ENCODE measurements at regions not wholly inside any gene's neighbourhood (a gene's known extent, or its start where the extent isn't known, plus 50 kb on each side); places are given as distances from the start of the nearest gene placed in this dataset.

DNA sequence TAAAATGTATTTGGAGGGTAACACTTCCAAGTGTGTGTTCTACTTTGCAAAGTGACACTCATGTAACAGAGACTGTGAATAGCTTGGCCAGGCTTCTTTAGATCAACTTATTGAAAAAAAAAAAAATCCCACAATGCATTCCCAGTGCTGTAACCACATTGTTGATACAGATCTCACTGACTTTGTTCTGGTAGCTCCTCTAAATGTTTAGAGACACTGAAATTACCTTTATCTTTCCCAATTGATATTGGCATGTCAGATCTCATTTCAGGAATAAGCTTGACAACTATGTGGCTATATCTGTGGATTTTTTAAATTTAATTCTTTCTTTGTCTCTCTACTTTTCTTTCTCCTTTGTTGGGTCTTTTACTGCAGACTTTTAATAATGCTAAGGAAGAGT is 1018.9 kb upstream of the PRMT6 start:
- H3K9ac ChIP-seq (ENCODE audit: low read depth in 1 of 2, low read length in 2 of 2) = no peak overlapping the region
- no peak overlapping the region for H3K27ac ChIP-seq (ENCODE audit: low read depth in 1 of 2, low read length in 2 of 2)
- DNase-seq (ENCODE audit: low spot score) = no peak
- no peaks in the 10 kb centered on the region for H3K36me3 ChIP-seq (ENCODE audit: control insufficient read depth in 4 of 4, insufficient read depth in 3 of 4, low read depth in 1 of 4, low read length in 3 of 4)
- peaks cover 0 to 4% (median 3%) of the 10 kb centered on the region in 4 donors for H3K9me3 ChIP-seq (ENCODE audit: control insufficient read depth in 4 of 4, low read length in 3 of 4)
- H3K4me3 ChIP-seq (ENCODE audit: low read depth in 1 of 3, low read length in 3 of 3) = no peak overlapping the region
- H3K4me1 ChIP-seq (ENCODE audit: control insufficient read depth in 4 of 4, insufficient read depth in 4 of 4, low read length in 3 of 4) = no peaks in the 10 kb centered on the region
- H3K27me3 ChIP-seq (ENCODE audit: control insufficient read depth in 4 of 4, insufficient read depth in 4 of 4, low read length in 3 of 4) = no peaks in the 10 kb centered on the region
- TF ChIP-seq EGR1 (IDR thresholded peaks at IDR 0.05; ENCODE audit: low read depth in 2 of 2) (no peak), FOXA1 (IDR thresholded peaks at IDR 0.05) (no peak), TAF1 (conservative IDR thresholded peaks at IDR 0.05) (no peak), YY1 (IDR thresholded peaks at IDR 0.05) (no peak), HNF4A (conservative IDR thresholded peaks at IDR 0.05) (no peak)
- TF ChIP-seq, protein P1, sequence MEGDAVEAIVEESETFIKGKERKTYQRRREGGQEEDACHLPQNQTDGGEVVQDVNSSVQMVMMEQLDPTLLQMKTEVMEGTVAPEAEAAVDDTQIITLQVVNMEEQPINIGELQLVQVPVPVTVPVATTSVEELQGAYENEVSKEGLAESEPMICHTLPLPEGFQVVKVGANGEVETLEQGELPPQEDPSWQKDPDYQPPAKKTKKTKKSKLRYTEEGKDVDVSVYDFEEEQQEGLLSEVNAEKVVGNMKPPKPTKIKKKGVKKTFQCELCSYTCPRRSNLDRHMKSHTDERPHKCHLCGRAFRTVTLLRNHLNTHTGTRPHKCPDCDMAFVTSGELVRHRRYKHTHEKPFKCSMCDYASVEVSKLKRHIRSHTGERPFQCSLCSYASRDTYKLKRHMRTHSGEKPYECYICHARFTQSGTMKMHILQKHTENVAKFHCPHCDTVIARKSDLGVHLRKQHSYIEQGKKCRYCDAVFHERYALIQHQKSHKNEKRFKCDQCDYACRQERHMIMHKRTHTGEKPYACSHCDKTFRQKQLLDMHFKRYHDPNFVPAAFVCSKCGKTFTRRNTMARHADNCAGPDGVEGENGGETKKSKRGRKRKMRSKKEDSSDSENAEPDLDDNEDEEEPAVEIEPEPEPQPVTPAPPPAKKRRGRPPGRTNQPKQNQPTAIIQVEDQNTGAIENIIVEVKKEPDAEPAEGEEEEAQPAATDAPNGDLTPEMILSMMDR (IDR thresholded peaks at IDR 0.05; ENCODE audit: low read depth, low read length, missing input control) = no peak
- TF ChIP-seq, protein P2, sequence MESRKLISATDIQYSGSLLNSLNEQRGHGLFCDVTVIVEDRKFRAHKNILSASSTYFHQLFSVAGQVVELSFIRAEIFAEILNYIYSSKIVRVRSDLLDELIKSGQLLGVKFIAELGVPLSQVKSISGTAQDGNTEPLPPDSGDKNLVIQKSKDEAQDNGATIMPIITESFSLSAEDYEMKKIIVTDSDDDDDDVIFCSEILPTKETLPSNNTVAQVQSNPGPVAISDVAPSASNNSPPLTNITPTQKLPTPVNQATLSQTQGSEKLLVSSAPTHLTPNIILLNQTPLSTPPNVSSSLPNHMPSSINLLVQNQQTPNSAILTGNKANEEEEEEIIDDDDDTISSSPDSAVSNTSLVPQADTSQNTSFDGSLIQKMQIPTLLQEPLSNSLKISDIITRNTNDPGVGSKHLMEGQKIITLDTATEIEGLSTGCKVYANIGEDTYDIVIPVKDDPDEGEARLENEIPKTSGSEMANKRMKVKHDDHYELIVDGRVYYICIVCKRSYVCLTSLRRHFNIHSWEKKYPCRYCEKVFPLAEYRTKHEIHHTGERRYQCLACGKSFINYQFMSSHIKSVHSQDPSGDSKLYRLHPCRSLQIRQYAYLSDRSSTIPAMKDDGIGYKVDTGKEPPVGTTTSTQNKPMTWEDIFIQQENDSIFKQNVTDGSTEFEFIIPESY (IDR thresholded peaks at IDR 0.05) = no peak

DNA sequence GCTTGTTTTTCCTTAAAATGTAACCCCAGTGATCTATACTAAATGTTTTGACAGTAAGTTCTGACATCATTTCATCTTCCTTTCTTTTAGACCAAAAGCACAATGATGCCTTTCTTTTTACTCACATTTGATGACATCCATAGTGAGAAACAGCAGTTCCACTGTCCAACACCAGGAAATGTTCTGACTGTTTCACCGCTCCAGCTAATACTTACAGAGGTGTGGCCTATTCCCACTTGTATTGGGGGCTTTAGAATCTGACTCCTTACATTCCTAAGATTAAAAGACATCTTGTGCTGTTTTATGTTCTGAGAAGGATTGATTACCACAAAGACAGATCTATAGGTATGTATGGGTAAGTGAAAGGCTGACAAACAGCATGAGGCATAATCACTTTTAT is 1018.2 kb upstream of the PRMT6 start:
- TF ChIP-seq FOXA2 (IDR thresholded peaks at IDR 0.05) (no peak), HNF4A (conservative IDR thresholded peaks at IDR 0.05) (no peak), EGR1 (IDR thresholded peaks at IDR 0.05; ENCODE audit: low read depth in 2 of 2) (no peak), RXRA (IDR thresholded peaks at IDR 0.05) (no peak), NR2F2 (IDR thresholded peaks at IDR 0.05) (no peak), TAF1 (conservative IDR thresholded peaks at IDR 0.05) (no peak), RAD21 (IDR thresholded peaks at IDR 0.05) (no peak), JUND (IDR thresholded peaks at IDR 0.05) (no peak), FOXA1 (IDR thresholded peaks at IDR 0.05) (no peak), GABPA (IDR thresholded peaks at IDR 0.05 in 1 of 2, conservative IDR thresholded peaks at IDR 0.05 in 1 of 2) (no peak), SP1 (IDR thresholded peaks at IDR 0.05) (no peak), HNF4G (IDR thresholded peaks at IDR 0.05) (no peak), YY1 (IDR thresholded peaks at IDR 0.05) (no peak)
- TF ChIP-seq, protein P3, sequence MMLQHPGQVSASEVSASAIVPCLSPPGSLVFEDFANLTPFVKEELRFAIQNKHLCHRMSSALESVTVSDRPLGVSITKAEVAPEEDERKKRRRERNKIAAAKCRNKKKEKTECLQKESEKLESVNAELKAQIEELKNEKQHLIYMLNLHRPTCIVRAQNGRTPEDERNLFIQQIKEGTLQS (IDR thresholded peaks at IDR 0.05) = no peak
- TF ChIP-seq, protein P4, sequence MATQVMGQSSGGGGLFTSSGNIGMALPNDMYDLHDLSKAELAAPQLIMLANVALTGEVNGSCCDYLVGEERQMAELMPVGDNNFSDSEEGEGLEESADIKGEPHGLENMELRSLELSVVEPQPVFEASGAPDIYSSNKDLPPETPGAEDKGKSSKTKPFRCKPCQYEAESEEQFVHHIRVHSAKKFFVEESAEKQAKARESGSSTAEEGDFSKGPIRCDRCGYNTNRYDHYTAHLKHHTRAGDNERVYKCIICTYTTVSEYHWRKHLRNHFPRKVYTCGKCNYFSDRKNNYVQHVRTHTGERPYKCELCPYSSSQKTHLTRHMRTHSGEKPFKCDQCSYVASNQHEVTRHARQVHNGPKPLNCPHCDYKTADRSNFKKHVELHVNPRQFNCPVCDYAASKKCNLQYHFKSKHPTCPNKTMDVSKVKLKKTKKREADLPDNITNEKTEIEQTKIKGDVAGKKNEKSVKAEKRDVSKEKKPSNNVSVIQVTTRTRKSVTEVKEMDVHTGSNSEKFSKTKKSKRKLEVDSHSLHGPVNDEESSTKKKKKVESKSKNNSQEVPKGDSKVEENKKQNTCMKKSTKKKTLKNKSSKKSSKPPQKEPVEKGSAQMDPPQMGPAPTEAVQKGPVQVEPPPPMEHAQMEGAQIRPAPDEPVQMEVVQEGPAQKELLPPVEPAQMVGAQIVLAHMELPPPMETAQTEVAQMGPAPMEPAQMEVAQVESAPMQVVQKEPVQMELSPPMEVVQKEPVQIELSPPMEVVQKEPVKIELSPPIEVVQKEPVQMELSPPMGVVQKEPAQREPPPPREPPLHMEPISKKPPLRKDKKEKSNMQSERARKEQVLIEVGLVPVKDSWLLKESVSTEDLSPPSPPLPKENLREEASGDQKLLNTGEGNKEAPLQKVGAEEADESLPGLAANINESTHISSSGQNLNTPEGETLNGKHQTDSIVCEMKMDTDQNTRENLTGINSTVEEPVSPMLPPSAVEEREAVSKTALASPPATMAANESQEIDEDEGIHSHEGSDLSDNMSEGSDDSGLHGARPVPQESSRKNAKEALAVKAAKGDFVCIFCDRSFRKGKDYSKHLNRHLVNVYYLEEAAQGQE (IDR thresholded peaks at IDR 0.05) = no peak
- TF ChIP-seq, protein P1 (IDR thresholded peaks at IDR 0.05; ENCODE audit: low read depth, low read length, missing input control) = no peak
- TF ChIP-seq, protein P5, sequence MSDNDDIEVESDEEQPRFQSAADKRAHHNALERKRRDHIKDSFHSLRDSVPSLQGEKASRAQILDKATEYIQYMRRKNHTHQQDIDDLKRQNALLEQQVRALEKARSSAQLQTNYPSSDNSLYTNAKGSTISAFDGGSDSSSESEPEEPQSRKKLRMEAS (IDR thresholded peaks at IDR 0.05) = no peak
- TF ChIP-seq, protein P2 (IDR thresholded peaks at IDR 0.05) = no peak
- H3K4me1 ChIP-seq (ENCODE audit: control insufficient read depth in 4 of 4, insufficient read depth in 4 of 4, low read length in 3 of 4) = no peaks in the 10 kb centered on the region
- WGBS = 83% methylated on average over 1 of the region's 1 CpG
- H3K27me3 ChIP-seq (ENCODE audit: control insufficient read depth in 4 of 4, insufficient read depth in 4 of 4, low read length in 3 of 4) = no peaks in the 10 kb centered on the region
- no peak for DNase-seq (ENCODE audit: low spot score)
- H3K27ac ChIP-seq (ENCODE audit: low read depth in 1 of 2, low read length in 2 of 2) = no peak overlapping the region
- no peaks in the 10 kb centered on the region for H3K36me3 ChIP-seq (ENCODE audit: control insufficient read depth in 4 of 4, insufficient read depth in 3 of 4, low read depth in 1 of 4, low read length in 3 of 4)
- H3K9me3 ChIP-seq (ENCODE audit: control insufficient read depth in 4 of 4, low read length in 3 of 4) = peaks cover 0 to 4% (median 3%) of the 10 kb centered on the region in 4 donors
- H3K4me3 ChIP-seq (ENCODE audit: low read depth in 1 of 3, low read length in 3 of 3) = no peak overlapping the region
- no peak overlapping the region for H3K9ac ChIP-seq (ENCODE audit: low read depth in 1 of 2, low read length in 2 of 2)

Measured in liver (tissue), 8 donors.